ENCODE measurements at regions not wholly inside any gene's neighbourhood (a gene's known extent, or its start where the extent isn't known, plus 50 kb on each side); places are given as distances from the start of the nearest gene placed in this dataset.

DNA sequence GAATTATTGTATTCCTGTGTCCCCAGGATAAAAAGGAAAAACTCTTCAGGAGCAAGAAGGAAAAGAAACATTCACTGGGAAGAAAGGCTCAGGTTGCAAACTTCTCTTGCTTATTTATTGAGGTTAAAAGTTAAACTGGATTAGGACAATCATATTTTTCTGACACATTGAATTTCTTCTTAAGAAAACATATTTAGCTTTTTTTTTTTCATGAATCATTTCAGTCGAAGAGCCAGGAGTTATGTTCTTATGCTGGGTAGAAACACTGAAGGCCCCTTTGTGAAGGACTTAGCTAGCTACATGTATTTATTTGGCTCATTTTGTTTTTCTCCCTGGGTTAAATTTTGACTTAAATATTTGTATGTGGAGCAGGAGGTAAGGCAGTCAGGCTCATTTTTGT, 434.0 kb downstream of the KLF5 start:
- in situ Hi-C loops (cut with MboI; ENCODE audit: low sequenced_read_pairs) = no loop called here

DNA sequence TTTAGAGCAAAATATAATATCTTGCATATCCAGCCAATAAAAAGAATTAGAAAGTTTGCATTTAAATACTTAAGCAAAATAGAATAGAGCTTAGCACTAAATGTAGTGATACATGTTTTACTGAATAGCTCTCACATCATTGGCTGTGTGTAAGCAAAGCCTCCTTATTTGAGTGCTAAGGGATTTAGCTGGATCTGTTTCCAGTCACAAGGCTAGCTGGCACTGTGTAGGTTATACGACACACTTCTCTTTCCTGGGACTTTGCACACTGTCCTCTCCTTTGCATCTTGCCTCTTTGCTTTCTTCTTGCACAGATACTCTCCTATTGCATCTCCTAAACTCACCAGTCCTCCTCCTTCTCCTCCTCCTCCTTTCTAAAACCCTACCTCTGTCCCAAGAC, 423.8 kb downstream of the KLF5 start:
- in situ Hi-C loops (cut with MboI; ENCODE audit: low sequenced_read_pairs) = no loop called here

- in situ Hi-C loops (cut with MboI; ENCODE audit: low sequenced_read_pairs) = no loop called here
Observed at GRCh38 chr13:73481886-73482445, 423.2 kb downstream of the KLF5 start.

- in situ Hi-C loops (cut with MboI; ENCODE audit: low sequenced_read_pairs) = no loop called here
Observed at GRCh38 chr13:73480779-73481559, 422.2 kb downstream of the KLF5 start.

DNA sequence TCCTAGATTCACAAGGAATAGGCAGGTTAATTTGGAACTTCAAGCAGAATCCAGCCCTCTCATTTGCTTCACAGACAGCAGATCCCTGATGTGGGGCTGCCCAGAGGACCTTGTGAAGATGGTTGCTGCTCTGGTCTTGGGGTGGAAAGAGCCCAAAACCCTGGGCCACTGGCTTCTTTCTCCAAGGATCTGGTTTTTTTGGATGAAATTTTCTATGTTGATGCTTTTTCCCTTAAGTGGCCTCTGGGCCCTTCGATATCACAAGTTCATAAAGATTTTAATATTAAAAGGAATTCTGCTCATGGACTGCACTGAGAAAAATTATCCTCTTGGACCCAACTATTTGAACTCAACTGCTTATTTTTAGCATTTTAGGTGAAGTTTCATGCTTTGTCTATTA, 421.1 kb downstream of the KLF5 start:
- in situ Hi-C loops (cut with MboI; ENCODE audit: low sequenced_read_pairs) = no loop called here

DNA sequence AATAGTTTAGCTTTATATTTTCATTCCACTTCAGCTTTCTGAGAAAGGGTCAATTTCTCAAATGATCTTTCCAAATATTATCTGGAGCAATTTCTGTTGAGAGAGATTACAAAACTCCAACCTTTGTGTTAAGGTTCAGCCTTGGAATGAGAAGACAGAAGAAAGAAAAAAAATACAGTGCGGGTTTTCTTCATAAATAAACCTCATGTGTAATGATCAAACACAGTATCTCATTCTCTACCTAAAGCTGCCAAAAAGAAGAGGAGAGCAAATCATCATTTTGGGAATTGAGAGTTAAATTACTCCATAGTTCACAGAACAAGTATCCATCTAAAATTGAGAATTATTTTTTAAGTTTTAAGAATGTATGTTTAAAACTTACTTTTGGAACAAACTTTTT, 420.5 kb downstream of the KLF5 start:
- in situ Hi-C loops (cut with MboI; ENCODE audit: low sequenced_read_pairs) = no loop called here

DNA sequence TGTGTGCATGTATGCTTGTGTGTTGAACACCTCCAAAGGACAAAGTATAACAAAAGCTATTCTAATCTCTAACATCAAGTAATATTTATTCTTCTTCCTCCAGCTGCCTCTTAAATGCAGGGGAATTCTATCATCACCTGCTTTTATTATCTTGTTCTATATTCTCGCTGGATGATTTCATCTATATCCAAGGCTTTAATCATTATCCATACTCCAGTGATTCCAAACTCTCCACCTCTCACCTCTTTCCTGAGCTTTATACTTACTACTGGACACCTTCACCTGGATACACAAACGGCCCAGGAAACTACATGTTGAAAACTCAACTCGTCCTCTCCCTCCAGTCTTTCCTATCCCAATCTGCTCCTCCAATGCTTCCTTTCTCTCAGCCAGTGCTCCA, 418.6 kb downstream of the KLF5 start:
- in situ Hi-C loops (cut with MboI; ENCODE audit: low sequenced_read_pairs) = no loop called here

DNA sequence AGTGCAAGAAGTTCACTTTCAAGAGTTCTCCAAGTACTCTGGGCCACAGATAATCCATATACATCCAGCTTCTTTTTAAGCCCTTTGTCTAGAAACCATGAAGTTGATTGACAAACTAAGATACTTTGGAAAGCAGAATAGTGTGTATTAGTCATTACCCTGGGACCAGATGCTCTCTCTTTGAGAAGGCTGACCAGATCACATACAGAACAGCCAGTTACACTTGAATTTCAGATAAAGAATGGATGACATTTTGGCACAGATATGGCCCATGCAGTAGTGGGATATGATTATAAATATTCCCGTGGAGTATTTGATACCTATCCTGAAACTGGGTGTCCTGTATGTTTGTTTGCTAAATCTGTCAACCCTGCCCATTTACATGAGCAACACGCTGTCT, 414.2 kb downstream of the KLF5 start:
- in situ Hi-C loops (cut with MboI; ENCODE audit: low sequenced_read_pairs) = no loop called here

GRCh38 chr13:73467125-73467524, 408.3 kb downstream of the KLF5 start:
- in situ Hi-C loops (cut with MboI; ENCODE audit: low sequenced_read_pairs) = no loop called here

GRCh38 chr13:73466561-73466960, 407.8 kb downstream of the KLF5 start:
- in situ Hi-C loops (cut with MboI; ENCODE audit: low sequenced_read_pairs) = no loop called here

- in situ Hi-C loops (cut with MboI; ENCODE audit: low sequenced_read_pairs) = no loop called here
Observed at GRCh38 chr13:73465617-73465971, 406.8 kb downstream of the KLF5 start.

GRCh38 chr13:73464758-73465616, 406.2 kb downstream of the KLF5 start:
- in situ Hi-C loops (cut with MboI; ENCODE audit: low sequenced_read_pairs) = no loop called here

DNA sequence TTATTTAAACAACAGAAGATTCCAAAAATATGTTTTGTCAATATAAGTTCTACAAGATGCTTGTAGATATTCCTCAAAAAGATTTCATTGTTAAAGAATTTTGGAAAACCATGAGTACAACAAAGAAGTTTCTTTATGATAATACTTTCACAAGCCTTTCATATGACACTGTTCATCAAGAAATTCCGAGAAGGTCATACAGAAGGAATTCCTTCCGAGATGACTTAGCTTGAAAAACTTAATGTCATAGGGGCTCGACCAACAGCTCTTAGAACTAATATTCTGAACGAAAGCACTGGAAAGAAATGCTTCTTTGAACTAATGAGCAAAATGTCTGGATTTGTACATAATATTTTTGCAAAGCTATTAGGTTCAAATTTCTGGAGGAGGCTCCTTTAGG, 403.4 kb downstream of the KLF5 start:
- in situ Hi-C loops (cut with MboI; ENCODE audit: low sequenced_read_pairs) = no loop called here

DNA sequence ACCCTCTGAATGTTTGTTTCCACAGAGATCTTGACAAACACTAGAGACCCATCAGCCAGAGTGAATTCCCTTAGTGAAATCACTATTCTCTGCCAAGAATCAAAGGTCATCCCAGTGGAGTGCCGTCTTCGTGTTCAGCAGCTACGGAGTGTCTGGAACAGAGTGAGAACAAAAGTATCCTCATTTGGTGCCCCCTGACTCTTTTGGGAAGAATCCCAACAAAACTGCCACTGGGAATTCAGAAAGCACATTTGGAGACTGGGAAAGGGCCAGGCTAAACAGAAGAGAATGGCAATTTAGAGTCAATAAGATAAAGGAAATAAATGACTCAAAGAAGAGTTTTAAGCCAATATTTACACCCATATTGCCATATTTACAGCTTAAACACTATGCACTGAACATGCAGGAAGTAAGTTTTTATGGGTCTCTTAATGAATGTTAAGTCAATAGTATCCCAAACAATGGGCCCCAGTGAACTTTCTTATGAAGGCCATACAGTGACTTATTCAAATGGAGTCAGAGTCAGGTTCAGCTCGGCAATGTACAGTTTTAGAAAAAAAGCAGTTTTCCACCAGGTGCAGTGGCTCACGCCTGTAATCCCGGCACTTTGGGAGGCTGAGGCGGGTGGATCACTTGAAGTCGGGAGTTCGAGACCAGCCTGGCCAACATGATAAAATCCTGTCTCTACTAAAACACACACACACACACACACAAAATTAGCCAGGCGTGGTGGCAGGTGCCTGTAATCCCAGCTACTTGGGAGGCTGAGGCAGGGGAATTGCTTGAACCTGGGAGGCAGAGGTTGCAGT, 392.6 kb downstream of the KLF5 start:
- in situ Hi-C loops (cut with MboI; ENCODE audit: low sequenced_read_pairs) = no loop called here

- in situ Hi-C loops (cut with MboI; ENCODE audit: low sequenced_read_pairs) = no loop called here
Observed at GRCh38 chr13:73450583-73450982, 391.8 kb downstream of the KLF5 start.

DNA sequence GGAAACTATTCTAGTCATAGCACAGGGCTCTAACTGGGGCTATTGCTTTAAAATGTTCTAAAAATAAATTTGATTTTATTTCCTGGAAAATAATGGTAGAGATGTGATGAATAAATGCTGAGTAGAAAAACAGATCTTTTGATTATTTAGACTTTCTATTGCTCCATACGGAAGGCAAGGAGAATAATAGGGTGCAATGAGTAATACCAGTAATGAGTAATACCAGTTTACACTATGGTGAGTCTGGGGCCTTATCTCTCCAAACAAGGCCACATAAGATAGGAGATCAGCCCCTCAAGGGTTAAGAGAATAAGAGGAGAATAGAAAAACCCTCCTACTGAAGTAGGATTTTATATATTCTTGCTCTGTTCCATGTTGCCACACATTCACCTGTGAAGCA, 390.4 kb downstream of the KLF5 start:
- in situ Hi-C loops (cut with MboI; ENCODE audit: low sequenced_read_pairs) = no loop called here

GRCh38 chr13:73440296-73440895, 381.6 kb downstream of the KLF5 start:
- in situ Hi-C loops (cut with MboI; ENCODE audit: low sequenced_read_pairs) = no loop called here

DNA sequence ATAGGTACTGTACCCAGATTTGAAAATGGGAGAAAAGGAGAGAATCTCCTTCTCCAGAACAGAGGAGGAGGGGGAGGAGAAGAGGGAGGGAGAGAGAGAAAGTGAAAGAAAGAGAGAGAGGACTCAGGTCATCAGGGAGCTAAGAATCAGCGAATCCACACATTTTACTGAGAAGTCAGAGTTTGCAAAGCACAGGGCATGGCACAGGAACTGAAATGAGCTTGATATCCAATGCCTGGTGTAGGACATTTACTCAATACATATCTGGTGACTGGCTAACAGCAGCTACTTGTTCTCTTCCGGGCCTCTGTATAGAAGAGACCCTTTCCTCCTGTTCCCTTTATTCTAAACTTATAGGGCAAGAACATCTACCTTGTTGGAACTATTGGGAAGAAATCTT, 375.1 kb downstream of the KLF5 start:
- in situ Hi-C loops (cut with MboI; ENCODE audit: low sequenced_read_pairs) = no loop called here

DNA sequence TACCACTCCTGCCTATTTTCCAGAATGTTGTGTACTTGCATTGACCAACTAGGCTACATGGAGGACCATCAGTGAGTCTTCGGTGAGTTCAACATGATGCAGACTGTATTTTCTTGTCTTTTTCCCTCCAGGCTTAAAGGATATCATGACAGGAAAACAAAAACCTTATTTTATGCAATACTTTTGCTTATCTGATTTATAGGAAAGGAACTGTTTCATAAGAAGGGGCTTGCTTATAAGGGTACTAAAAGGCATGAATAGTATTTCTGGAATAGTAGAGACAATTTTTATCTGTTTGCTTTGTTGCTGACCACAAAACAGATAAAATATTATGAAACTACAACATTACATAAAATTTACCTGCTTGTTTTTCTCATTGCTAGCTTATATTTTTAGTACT, 374.7 kb downstream of the KLF5 start:
- in situ Hi-C loops (cut with MboI; ENCODE audit: low sequenced_read_pairs) = no loop called here

- in situ Hi-C loops (cut with MboI; ENCODE audit: low sequenced_read_pairs) = no loop called here
Observed at GRCh38 chr13:73429701-73430100, 370.9 kb downstream of the KLF5 start.

DNA sequence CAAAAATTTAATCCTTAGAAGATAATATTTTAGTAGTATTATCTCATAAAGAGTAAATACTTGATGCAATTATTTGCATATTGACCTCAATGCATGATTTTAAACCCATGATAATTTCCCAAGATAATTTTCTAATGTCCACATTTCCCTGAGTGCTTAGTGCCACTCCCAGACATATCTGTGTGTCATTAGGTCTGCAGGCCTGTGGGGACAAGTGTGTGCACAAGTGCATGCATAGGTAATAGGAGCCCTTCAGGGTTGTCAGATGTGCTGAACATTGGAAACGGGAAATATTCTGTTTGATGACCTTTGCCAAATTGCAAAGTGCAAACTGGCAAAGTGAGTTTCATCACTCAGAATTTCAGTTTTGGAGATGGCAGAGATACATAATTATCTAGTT, 369.9 kb downstream of the KLF5 start:
- in situ Hi-C loops (cut with MboI; ENCODE audit: low sequenced_read_pairs) = no loop called here
